Central memory CD8-positive, alpha-beta T cell (primary cell): ENCODE measurements at regions not wholly inside any gene's neighbourhood (a gene's known extent, or its start where the extent isn't known, plus 50 kb on each side); places are given as distances from the start of the nearest gene placed in this dataset.

Source experiments
- ATAC-seq: fragments of 150-1000 bp; cut with Tn5 transposase; replicated peaks from 2 replicates; pipeline ENCODE4 v1.10.0; 2022; ENCODE audit warnings: mild to moderate bottlenecking, moderate FRiP score, moderate number of reproducible peaks; ENCODE audit not compliant: poor library complexity, severe bottlenecking; ENCODE audit errors: extremely low read depth
- DNase-seq, 2 donors: peaks; one replicate each; pipeline ENCODE4 v3.0.0; 2021; ENCODE audit warnings: low spot score in 2 of 2
- H3K27ac Mint-ChIP-seq: one replicate; pipeline ENCODE4 v1.8.0; 2022; ENCODE audit warnings: low read depth, mild to moderate bottlenecking, moderate library complexity, mixed read lengths
- H3K27me3 Mint-ChIP-seq: one replicate; pipeline ENCODE4 v1.8.0; 2022; ENCODE audit warnings: mixed read lengths
- H3K36me3 Mint-ChIP-seq: one replicate; pipeline ENCODE4 v1.8.0; 2022; ENCODE audit warnings: mild to moderate bottlenecking, moderate library complexity, mixed read lengths; ENCODE audit not compliant: insufficient read depth
- H3K4me1 Mint-ChIP-seq: one replicate; pipeline ENCODE4 v1.8.0; 2022; ENCODE audit warnings: mixed read lengths
- H3K4me3 Mint-ChIP-seq: one replicate; pipeline ENCODE4 v1.8.0; 2022; ENCODE audit warnings: mild to moderate bottlenecking, moderate library complexity, mixed read lengths
- H3K9me3 Mint-ChIP-seq: one replicate; pipeline ENCODE4 v1.8.0; 2022; ENCODE audit warnings: mixed read lengths

GRCh38 chr4:67037504-67038227 is 507.6 kb downstream of the CENPC start:
- DNase-seq (no peak), ATAC-seq (no peak)
- Mint-ChIP-seq H3K36me3 (no peaks in the 10 kb centered on the region), H3K27me3 (no peaks in the 10 kb centered on the region), H3K9me3 (peaks cover 10% of the 10 kb centered on the region), H3K4me1 (no peaks in the 10 kb centered on the region), H3K27ac (no peak overlapping the region), H3K4me3 (no peak overlapping the region)

- DNase-seq (no peak), ATAC-seq (no peak)
- Mint-ChIP-seq H3K4me1 (no peaks in the 10 kb centered on the region), H3K9me3 (peaks cover 11% of the 10 kb centered on the region), H3K27ac (no peak overlapping the region), H3K27me3 (no peaks in the 10 kb centered on the region), H3K4me3 (no peak overlapping the region), H3K36me3 (no peaks in the 10 kb centered on the region)
Measured at GRCh38 chr4:67036791-67037190, 508.5 kb downstream of the CENPC start.

- no peak overlapping the region for H3K27ac Mint-ChIP-seq
- H3K4me1 Mint-ChIP-seq = no peaks in the 10 kb centered on the region
- peaks cover 17% of the 10 kb centered on the region for H3K9me3 Mint-ChIP-seq
- H3K4me3 Mint-ChIP-seq = no peak overlapping the region
- no peaks in the 10 kb centered on the region for H3K36me3 Mint-ChIP-seq
- DNase-seq (no peak), ATAC-seq (no peak)
- no peaks in the 10 kb centered on the region for H3K27me3 Mint-ChIP-seq
Measured at GRCh38 chr4:67035986-67036385, 509.3 kb downstream of the CENPC start.

- Mint-ChIP-seq H3K27me3 (no peaks in the 10 kb centered on the region), H3K4me1 (no peaks in the 10 kb centered on the region), H3K36me3 (no peaks in the 10 kb centered on the region), H3K27ac (no peak overlapping the region), H3K4me3 (no peak overlapping the region), H3K9me3 (peaks cover 17% of the 10 kb centered on the region)
- DNase-seq = no peak
- ATAC-seq = no peak
Measured at GRCh38 chr4:67035501-67035900, 509.8 kb downstream of the CENPC start.

- no peaks in the 10 kb centered on the region for H3K36me3 Mint-ChIP-seq
- DNase-seq (no peak), ATAC-seq (no peak)
- H3K27me3 Mint-ChIP-seq = no peaks in the 10 kb centered on the region
- no peaks in the 10 kb centered on the region for H3K4me1 Mint-ChIP-seq
- no peak overlapping the region for H3K27ac Mint-ChIP-seq
- no peak overlapping the region for H3K4me3 Mint-ChIP-seq
- peaks cover 13% of the 10 kb centered on the region for H3K9me3 Mint-ChIP-seq
Measured at GRCh38 chr4:67030636-67031035, 514.7 kb downstream of the CENPC start.

- DNase-seq = no peak
- no peak for ATAC-seq
- H3K4me3 Mint-ChIP-seq = no peak overlapping the region
Measured at GRCh38 chr4:67020438-67020797, 524.9 kb downstream of the CENPC start.

DNA sequence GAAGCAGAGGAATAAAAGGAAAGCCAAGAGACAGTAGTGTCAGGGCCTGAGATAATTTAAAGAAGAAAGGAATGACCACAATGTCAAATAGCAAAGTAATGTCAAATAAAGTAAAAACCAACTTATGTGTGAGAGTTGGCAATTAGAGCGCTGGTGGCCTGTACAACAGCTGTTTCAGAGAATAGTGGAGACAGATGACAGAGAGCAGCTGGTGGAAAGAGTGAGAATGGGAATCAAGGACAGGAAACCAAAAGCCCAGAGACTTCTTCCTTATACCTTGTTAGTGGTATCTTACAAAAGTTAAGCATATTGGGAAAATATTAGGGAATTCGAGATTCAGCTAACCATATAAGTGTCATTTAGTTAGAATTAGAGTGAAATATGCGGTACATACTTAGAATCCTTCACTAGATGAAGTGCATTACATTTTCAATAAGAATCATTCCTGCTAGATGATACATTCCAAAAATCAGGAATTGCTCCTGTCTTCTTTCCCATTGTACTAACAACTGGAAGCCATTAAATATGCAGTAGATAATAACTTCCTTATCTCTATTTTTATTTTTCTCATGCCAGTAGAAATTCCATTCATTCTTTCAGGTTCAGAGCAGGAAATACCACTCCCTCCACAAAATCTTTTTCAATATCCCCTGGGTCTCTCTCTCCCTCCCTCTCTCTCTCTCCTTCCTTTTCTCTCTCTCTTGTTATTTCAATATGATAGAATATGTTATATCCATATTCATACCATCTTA is 525.4 kb downstream of the CENPC start:
- Mint-ChIP-seq H3K9me3 (peaks cover 27% of the 10 kb centered on the region), H3K4me1 (no peaks in the 10 kb centered on the region), H3K4me3 (no peak overlapping the region), H3K27ac (no peak overlapping the region), H3K27me3 (no peaks in the 10 kb centered on the region), H3K36me3 (no peaks in the 10 kb centered on the region)
- no peak for DNase-seq
- no peak for ATAC-seq

More at GRCh38 chr4:67020438-67020797, 524.9 kb downstream of the CENPC start:
- Mint-ChIP-seq H3K9me3 (peaks cover 27% of the 10 kb centered on the region), H3K27ac (no peak overlapping the region), H3K27me3 (no peaks in the 10 kb centered on the region), H3K4me1 (no peaks in the 10 kb centered on the region), H3K36me3 (no peaks in the 10 kb centered on the region)

GRCh38 chr4:67014592-67014991 is 530.7 kb downstream of the CENPC start:
- no peak overlapping the region for H3K4me3 Mint-ChIP-seq
- H3K4me1 Mint-ChIP-seq = no peaks in the 10 kb centered on the region
- DNase-seq = no peak
- no peaks in the 10 kb centered on the region for H3K36me3 Mint-ChIP-seq
- no peak for ATAC-seq
- no peaks in the 10 kb centered on the region for H3K27me3 Mint-ChIP-seq
- H3K9me3 Mint-ChIP-seq = peaks cover 27% of the 10 kb centered on the region
- no peak overlapping the region for H3K27ac Mint-ChIP-seq

- Mint-ChIP-seq H3K4me1 (no peaks in the 10 kb centered on the region), H3K9me3 (peaks cover 22% of the 10 kb centered on the region), H3K27me3 (no peaks in the 10 kb centered on the region), H3K36me3 (no peaks in the 10 kb centered on the region), H3K4me3 (no peak overlapping the region), H3K27ac (no peak overlapping the region)
- no peak for ATAC-seq
- no peak for DNase-seq
Measured at GRCh38 chr4:67006791-67007190, 538.5 kb downstream of the CENPC start.

DNA sequence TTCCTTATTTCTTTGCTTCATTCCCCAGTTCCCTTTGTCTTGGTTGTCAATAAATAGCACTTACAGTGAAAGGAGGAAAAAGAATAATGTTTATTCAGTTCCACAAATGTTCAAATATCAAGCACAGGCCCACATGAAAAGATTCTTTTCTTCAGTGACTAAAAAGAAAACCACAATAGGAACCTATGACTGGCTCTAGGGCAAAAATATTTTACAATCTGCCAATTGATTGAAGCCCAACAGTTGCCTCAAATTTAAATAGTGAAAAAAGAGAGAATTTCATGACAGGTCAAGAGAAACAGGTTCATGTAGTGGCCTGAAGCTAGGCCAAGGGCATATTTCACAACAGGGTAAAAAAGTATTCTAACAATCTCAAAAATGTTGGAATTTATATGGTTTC is 553.8 kb downstream of the CENPC start:
- ATAC-seq (no peak), DNase-seq (no peak)
- H3K36me3 Mint-ChIP-seq = peaks cover 2% of the 10 kb centered on the region
- H3K27ac Mint-ChIP-seq = no peak overlapping the region
- peaks cover 19% of the 10 kb centered on the region for H3K9me3 Mint-ChIP-seq
- H3K27me3 Mint-ChIP-seq = no peaks in the 10 kb centered on the region
- H3K4me3 Mint-ChIP-seq = no peak overlapping the region
- no peaks in the 10 kb centered on the region for H3K4me1 Mint-ChIP-seq

- peaks cover 15% of the 10 kb centered on the region for H3K9me3 Mint-ChIP-seq
- DNase-seq (no peak), ATAC-seq (no peak)
- no peaks in the 10 kb centered on the region for H3K4me1 Mint-ChIP-seq
- H3K27me3 Mint-ChIP-seq = no peaks in the 10 kb centered on the region
- H3K27ac Mint-ChIP-seq = no peak overlapping the region
- no peaks in the 10 kb centered on the region for H3K36me3 Mint-ChIP-seq
- H3K4me3 Mint-ChIP-seq = no peak overlapping the region
Measured at GRCh38 chr4:66974665-66975064, 570.6 kb downstream of the CENPC start.

GRCh38 chr4:66972087-66972486 is 573.2 kb downstream of the CENPC start:
- ATAC-seq (no peak), DNase-seq (no peak)
- no peak overlapping the region for H3K4me3 Mint-ChIP-seq
- H3K9me3 Mint-ChIP-seq = peaks cover 15% of the 10 kb centered on the region
- H3K36me3 Mint-ChIP-seq = peaks cover 2% of the 10 kb centered on the region
- H3K27ac Mint-ChIP-seq = no peak overlapping the region
- H3K4me1 Mint-ChIP-seq = no peaks in the 10 kb centered on the region
- H3K27me3 Mint-ChIP-seq = no peaks in the 10 kb centered on the region

GRCh38 chr4:66964467-66964866 is 580.8 kb downstream of the CENPC start:
- H3K4me3 Mint-ChIP-seq = no peak overlapping the region
- H3K4me1 Mint-ChIP-seq = no peaks in the 10 kb centered on the region
- H3K9me3 Mint-ChIP-seq = peaks cover 15% of the 10 kb centered on the region
- no peak for ATAC-seq
- H3K27me3 Mint-ChIP-seq = no peaks in the 10 kb centered on the region
- DNase-seq = no peak
- H3K36me3 Mint-ChIP-seq = peaks cover 2% of the 10 kb centered on the region
- H3K27ac Mint-ChIP-seq = no peak overlapping the region
